Suprapubic skin (tissue), 3 donors: ENCODE measurements at regions not wholly inside any gene's neighbourhood (a gene's known extent, or its start where the extent isn't known, plus 50 kb on each side); places are given as distances from the start of the nearest gene placed in this dataset.

Experiments
- POLR2A ChIP-seq, 2 donors: fragments of 450-650 bp; IDR thresholded peaks; one replicate each; pipeline ENCODE4 v1.6.1; 2017; ENCODE audit warnings: antibody characterized with exemption in 2 of 2, mild to moderate bottlenecking in 2 of 2, moderate library complexity in 2 of 2
- TF ChIP-seq, protein P1 (sequence below), 2 donors: fragments of 200-600 bp in 1 of 2; fragments of 450-650 bp in 1 of 2; sonication (generic) in 1 of 2; IDR thresholded peaks; one replicate each; pipeline ENCODE4 v1.5.1; 2016 to 2019; ENCODE audit warnings: antibody characterized with exemption in 2 of 2, mild to moderate bottlenecking in 1 of 2, moderate library complexity in 1 of 2

DNA sequence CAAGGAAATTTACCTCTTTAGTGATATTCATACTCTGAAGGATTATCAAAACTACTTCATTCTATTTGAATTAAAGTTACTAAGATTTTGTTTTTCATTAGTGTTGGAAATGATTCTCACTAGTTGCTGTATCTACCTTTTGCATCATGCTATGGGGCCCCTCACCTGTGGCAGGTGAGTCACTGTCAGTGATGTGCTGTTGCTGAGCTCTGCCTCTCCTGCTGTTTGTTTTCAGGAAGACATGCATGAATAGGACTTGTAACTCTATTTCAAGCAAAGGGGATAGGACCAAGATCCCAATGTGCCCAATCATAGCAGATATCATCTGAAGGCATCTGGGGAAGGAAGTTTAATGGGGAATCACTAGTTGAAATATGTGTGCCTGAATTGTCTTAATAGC is 57.4 kb upstream of the AGR3 start:
- TF ChIP-seq POLR2A (IDR thresholded peaks at IDR 0.05) = no peak
- TF ChIP-seq, protein P1, sequence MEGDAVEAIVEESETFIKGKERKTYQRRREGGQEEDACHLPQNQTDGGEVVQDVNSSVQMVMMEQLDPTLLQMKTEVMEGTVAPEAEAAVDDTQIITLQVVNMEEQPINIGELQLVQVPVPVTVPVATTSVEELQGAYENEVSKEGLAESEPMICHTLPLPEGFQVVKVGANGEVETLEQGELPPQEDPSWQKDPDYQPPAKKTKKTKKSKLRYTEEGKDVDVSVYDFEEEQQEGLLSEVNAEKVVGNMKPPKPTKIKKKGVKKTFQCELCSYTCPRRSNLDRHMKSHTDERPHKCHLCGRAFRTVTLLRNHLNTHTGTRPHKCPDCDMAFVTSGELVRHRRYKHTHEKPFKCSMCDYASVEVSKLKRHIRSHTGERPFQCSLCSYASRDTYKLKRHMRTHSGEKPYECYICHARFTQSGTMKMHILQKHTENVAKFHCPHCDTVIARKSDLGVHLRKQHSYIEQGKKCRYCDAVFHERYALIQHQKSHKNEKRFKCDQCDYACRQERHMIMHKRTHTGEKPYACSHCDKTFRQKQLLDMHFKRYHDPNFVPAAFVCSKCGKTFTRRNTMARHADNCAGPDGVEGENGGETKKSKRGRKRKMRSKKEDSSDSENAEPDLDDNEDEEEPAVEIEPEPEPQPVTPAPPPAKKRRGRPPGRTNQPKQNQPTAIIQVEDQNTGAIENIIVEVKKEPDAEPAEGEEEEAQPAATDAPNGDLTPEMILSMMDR (IDR thresholded peaks at IDR 0.05) = no peak
